Esophagus squamous epithelium (tissue), 4 donors: ENCODE measurements at regions not wholly inside any gene's neighbourhood (a gene's known extent, or its start where the extent isn't known, plus 50 kb on each side); places are given as distances from the start of the nearest gene placed in this dataset.

ENCODE experiments used
- CTCF ChIP-seq, 6 experiments: fragments of 450-650 bp in 4 of 6; fragments of 200-600 bp in 2 of 6; sonication (generic) in 2 of 6; IDR thresholded peaks; one replicate each; pipeline ENCODE4 v1.5.1; 2016 to 2019; ENCODE audit warnings: antibody characterized with exemption in 6 of 6, mild to moderate bottlenecking in 4 of 6, moderate library complexity in 4 of 6
- POLR2A ChIP-seq, 4 donors: fragments of 450-650 bp; IDR thresholded peaks; one replicate each; pipeline ENCODE4 v1.6.1; 2017; ENCODE audit warnings: antibody characterized with exemption in 4 of 4, mild to moderate bottlenecking in 4 of 4, moderate library complexity in 3 of 4

GRCh38 chr9:21611891-21612290 is 129.8 kb upstream of the IFNE start:
- TF ChIP-seq CTCF (IDR thresholded peaks at IDR 0.05): no peak
- no peak for TF ChIP-seq POLR2A (IDR thresholded peaks at IDR 0.05)
